ENCODE measurements at regions not wholly inside any gene's neighbourhood (a gene's known extent, or its start where the extent isn't known, plus 50 kb on each side); places are given as distances from the start of the nearest gene placed in this dataset.

DNA sequence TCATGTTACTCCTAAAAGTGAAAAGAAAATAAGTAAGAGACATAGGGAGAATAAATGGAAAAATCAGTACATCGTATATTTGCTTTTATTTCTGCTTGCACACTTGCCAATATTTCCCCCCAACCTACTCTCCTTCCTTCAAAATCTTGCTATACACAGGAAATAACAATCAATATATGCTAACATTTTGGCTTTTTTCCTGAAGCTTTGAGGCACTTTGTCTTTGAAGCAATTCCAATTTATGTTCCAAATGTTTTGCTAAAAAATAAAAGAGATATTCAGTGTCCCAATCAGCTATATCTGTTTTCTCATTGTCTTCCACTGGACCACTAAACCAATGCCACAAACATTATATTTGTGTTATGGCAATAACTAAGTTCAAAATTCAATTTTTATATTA, 184.0 kb upstream of the NEGR1 start:
- Histone ChIP-seq H3K79me2 (ENCODE audit: insufficient read depth, low read length) (no peaks in the 10 kb centered on the region), H3K9ac (ENCODE audit: low read length) (no peak overlapping the region), H3K27ac (ENCODE audit: low read depth, low read length) (no peak overlapping the region), H3K36me3 (ENCODE audit: low read length) (no peaks in the 10 kb centered on the region), H3K27me3 (ENCODE audit: low read length) (no peaks in the 10 kb centered on the region), H3F3A (ENCODE audit: insufficient read depth) (no peaks in the 10 kb centered on the region), H4K20me1 (ENCODE audit: low read depth, low read length) (no peaks in the 10 kb centered on the region), H2AFZ (ENCODE audit: low read depth, low read length, severe bottlenecking) (no peak overlapping the region), H3K4me2 (ENCODE audit: low read depth, low read length, poor library complexity, severe bottlenecking) (no peak overlapping the region), H3K9me3 (ENCODE audit: insufficient read depth, low read length) (no peaks in the 10 kb centered on the region), H3K9me2 (replicated peaks; ENCODE audit: insufficient read depth, low read length) (no peaks in the 10 kb centered on the region), H3K4me3 (ENCODE audit: insufficient read depth, low read length, poor library complexity, severe bottlenecking) (no peak overlapping the region)
- TF ChIP-seq, protein P1, sequence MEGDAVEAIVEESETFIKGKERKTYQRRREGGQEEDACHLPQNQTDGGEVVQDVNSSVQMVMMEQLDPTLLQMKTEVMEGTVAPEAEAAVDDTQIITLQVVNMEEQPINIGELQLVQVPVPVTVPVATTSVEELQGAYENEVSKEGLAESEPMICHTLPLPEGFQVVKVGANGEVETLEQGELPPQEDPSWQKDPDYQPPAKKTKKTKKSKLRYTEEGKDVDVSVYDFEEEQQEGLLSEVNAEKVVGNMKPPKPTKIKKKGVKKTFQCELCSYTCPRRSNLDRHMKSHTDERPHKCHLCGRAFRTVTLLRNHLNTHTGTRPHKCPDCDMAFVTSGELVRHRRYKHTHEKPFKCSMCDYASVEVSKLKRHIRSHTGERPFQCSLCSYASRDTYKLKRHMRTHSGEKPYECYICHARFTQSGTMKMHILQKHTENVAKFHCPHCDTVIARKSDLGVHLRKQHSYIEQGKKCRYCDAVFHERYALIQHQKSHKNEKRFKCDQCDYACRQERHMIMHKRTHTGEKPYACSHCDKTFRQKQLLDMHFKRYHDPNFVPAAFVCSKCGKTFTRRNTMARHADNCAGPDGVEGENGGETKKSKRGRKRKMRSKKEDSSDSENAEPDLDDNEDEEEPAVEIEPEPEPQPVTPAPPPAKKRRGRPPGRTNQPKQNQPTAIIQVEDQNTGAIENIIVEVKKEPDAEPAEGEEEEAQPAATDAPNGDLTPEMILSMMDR (IDR thresholded peaks at IDR 0.05; ENCODE audit: insufficient read depth, low read length, poor library complexity, severe bottlenecking): no peak
- no peak for TF ChIP-seq EZH2phosphoT487 (conservative IDR thresholded peaks at IDR 0.05; ENCODE audit: low read length)

DNA sequence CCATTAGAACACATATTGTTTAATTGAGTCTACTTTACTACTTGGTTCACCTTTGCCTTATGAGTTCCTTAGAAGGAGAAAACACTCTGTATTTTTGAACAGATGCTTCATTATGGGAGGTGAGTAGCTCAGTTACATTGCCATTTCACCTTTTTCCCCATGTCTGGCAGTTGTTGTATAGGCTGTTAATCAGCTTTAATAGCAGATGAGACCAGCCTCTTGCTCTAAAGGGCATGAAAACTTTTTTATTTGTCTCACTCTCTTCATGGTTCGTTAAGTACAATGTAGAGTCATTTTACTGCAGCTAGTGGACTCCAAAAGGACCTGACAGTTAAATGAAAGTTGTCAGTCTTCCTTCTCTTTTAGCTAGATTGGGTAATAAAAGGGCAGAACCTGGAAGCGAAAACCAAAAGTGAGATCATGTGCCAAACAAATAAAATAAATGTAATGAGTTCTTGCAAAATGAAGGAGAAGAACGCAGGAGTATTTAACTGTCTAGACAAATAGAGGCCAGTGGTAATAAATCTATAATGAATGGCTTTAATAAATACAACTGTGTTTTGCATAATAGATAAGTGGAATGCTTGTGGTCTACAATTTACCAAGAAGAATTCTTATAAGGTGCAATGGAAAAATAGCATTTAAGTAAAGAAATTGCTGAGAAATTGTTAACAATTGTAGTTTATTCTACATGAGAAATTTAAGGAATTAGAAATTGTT, 180.0 kb upstream of the NEGR1 start:
- Histone ChIP-seq H3K27me3 (ENCODE audit: low read length) (no peaks in the 10 kb centered on the region), H3K9ac (ENCODE audit: low read length) (no peak overlapping the region), H3K9me2 (replicated peaks; ENCODE audit: insufficient read depth, low read length) (no peaks in the 10 kb centered on the region), H2AFZ (ENCODE audit: low read depth, low read length, severe bottlenecking) (no peak overlapping the region), H3K4me2 (ENCODE audit: low read depth, low read length, poor library complexity, severe bottlenecking) (no peak overlapping the region), H3K79me2 (ENCODE audit: insufficient read depth, low read length) (no peaks in the 10 kb centered on the region), H3K9me3 (ENCODE audit: insufficient read depth, low read length) (no peaks in the 10 kb centered on the region), H3F3A (ENCODE audit: insufficient read depth) (no peaks in the 10 kb centered on the region), H3K36me3 (ENCODE audit: low read length) (no peaks in the 10 kb centered on the region), H3K4me3 (ENCODE audit: insufficient read depth, low read length, poor library complexity, severe bottlenecking) (no peak overlapping the region), H3K27ac (ENCODE audit: low read depth, low read length) (no peak overlapping the region), H4K20me1 (ENCODE audit: low read depth, low read length) (no peaks in the 10 kb centered on the region)
- no peak for TF ChIP-seq EZH2phosphoT487 (conservative IDR thresholded peaks at IDR 0.05; ENCODE audit: low read length)
- TF ChIP-seq, protein P1 (IDR thresholded peaks at IDR 0.05; ENCODE audit: insufficient read depth, low read length, poor library complexity, severe bottlenecking): no peak

DNA sequence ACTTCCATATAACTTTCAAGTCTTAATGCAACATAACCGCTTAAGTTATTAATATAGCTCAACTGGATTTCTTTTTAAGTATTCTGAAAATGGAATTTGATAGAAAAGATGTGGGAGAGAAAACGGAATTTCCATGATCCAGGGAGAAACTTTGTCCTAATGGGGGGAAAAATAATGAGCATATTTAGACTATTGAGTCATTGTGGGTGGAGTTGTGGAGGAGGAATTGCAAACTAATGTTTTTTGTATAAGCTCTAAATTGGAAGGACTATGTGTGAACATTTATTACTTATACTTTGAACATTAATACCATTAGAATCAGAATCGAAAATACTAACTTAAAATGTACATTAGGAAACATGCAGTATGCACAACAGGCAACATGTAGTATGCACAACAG, 159.9 kb upstream of the NEGR1 start:
- Histone ChIP-seq H3F3A (ENCODE audit: insufficient read depth) (no peaks in the 10 kb centered on the region), H3K4me3 (ENCODE audit: insufficient read depth, low read length, poor library complexity, severe bottlenecking) (no peak overlapping the region), H3K4me2 (ENCODE audit: low read depth, low read length, poor library complexity, severe bottlenecking) (no peak overlapping the region), H3K9ac (ENCODE audit: low read length) (no peak overlapping the region), H3K36me3 (ENCODE audit: low read length) (no peaks in the 10 kb centered on the region), H3K9me2 (replicated peaks; ENCODE audit: insufficient read depth, low read length) (no peaks in the 10 kb centered on the region), H2AFZ (ENCODE audit: low read depth, low read length, severe bottlenecking) (no peak overlapping the region), H3K79me2 (ENCODE audit: insufficient read depth, low read length) (no peaks in the 10 kb centered on the region), H4K20me1 (ENCODE audit: low read depth, low read length) (no peaks in the 10 kb centered on the region), H3K27me3 (ENCODE audit: low read length) (no peaks in the 10 kb centered on the region), H3K27ac (ENCODE audit: low read depth, low read length) (no peak overlapping the region), H3K9me3 (ENCODE audit: insufficient read depth, low read length) (no peaks in the 10 kb centered on the region)
- TF ChIP-seq, protein P1 (IDR thresholded peaks at IDR 0.05; ENCODE audit: insufficient read depth, low read length, poor library complexity, severe bottlenecking): no peak
- TF ChIP-seq EZH2phosphoT487 (conservative IDR thresholded peaks at IDR 0.05; ENCODE audit: low read length): no peak
